ENCODE measurements at regions not wholly inside any gene's neighbourhood (a gene's known extent, or its start where the extent isn't known, plus 50 kb on each side); places are given as distances from the start of the nearest gene placed in this dataset.
"Not testable (repeated sequence)": the region's sequence is repeated elsewhere in the genome, so short reads cannot be mapped to it uniquely, and the experiment has no call there.

GRCh38 chr7:63065684-63066083 lies 933.0 kb upstream of the ZNF722 start:
- Histone ChIP-seq H3K9ac (ENCODE audit: low read length) (no peak overlapping the region), H3K27me3 (ENCODE audit: insufficient read depth, low read length) (no peaks in the 10 kb centered on the region), H3K14ac (ENCODE audit: low read length) (no peak overlapping the region), H3K27ac (ENCODE audit: low read depth, low read length) (no peak overlapping the region), H3K4me2 (ENCODE audit: low read length) (no peak overlapping the region), H2AFZ (ENCODE audit: insufficient read depth, low read length, poor library complexity) (no peak overlapping the region), H2BK12ac (ENCODE audit: low read length) (no peak overlapping the region), H3K36me3 (ENCODE audit: control insufficient read depth in 1 of 2, insufficient read depth in 2 of 2, low read length in 2 of 2) (no peaks in the 10 kb centered on the region), H3K23ac (ENCODE audit: low read length) (no peak overlapping the region), H3K9me3 (ENCODE audit: insufficient read depth, low read depth, low read length) (peaks cover 18% of the 10 kb centered on the region), H3K79me1 (ENCODE audit: low read length) (no peaks in the 10 kb centered on the region), H2BK120ac (ENCODE audit: insufficient read depth, low read length, poor library complexity) (no peak overlapping the region), H4K12ac (ENCODE audit: low read depth, low read length) (no peak overlapping the region), H2BK5ac (ENCODE audit: low read depth, low read length, poor library complexity) (no peak overlapping the region), H3K79me2 (ENCODE audit: control insufficient read depth, insufficient read depth, low read length, poor library complexity) (no peaks in the 10 kb centered on the region), H3K4ac (ENCODE audit: low read depth, low read length) (no peak overlapping the region), H4K8ac (ENCODE audit: low read depth, low read length) (no peak overlapping the region), H3K4me3 (ENCODE audit: low read depth, low read length) (no peak overlapping the region), H3K18ac (ENCODE audit: low read length) (no peak overlapping the region), H2AK5ac (ENCODE audit: low read length) (no peak overlapping the region), H3K4me1 (ENCODE audit: control insufficient read depth in 1 of 2, insufficient read depth in 2 of 2, low read length in 2 of 2) (no peaks in the 10 kb centered on the region), H4K91ac (ENCODE audit: low read depth, low read length) (no peak overlapping the region)
- no peak for DNase-seq
- no CpG with 5 or more reads among the region's 2 CpGs for WGBS (ENCODE audit: extremely low coverage, insufficient coverage, insufficient read length)

DNA sequence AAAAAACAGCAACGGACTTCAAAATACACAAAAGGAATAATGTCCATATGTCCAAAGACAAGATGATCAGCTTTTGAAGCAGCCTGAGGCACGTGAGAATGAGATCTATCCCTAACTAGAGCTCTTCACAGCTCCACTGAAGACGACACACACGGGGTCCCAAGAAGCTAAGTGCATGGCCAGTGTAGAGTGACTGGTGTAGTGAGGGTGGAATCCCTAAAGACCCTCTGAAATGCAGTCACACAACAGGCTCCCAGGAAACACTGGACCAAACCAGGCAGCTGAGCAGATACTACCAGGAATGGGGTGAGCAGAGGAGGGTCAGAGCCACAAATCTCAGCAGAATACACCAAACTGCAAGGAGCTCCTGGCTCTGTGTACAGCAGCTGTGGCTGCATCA lies 932.4 kb upstream of the ZNF722 start:
- H3K4me1 ChIP-seq (ENCODE audit: control insufficient read depth in 1 of 2, insufficient read depth in 2 of 2, low read length in 2 of 2); H3K4ac ChIP-seq (ENCODE audit: low read depth, low read length); H3K27ac ChIP-seq (ENCODE audit: low read depth, low read length); H3K23ac ChIP-seq (ENCODE audit: low read length); H2BK120ac ChIP-seq (ENCODE audit: insufficient read depth, low read length, poor library complexity); H3K9ac ChIP-seq (ENCODE audit: low read length); H3K79me2 ChIP-seq (ENCODE audit: control insufficient read depth, insufficient read depth, low read length, poor library complexity); H4K12ac ChIP-seq (ENCODE audit: low read depth, low read length); H2AK5ac ChIP-seq (ENCODE audit: low read length); H2AFZ ChIP-seq (ENCODE audit: insufficient read depth, low read length, poor library complexity); H3K4me2 ChIP-seq (ENCODE audit: low read length); H4K8ac ChIP-seq (ENCODE audit: low read depth, low read length); H2BK12ac ChIP-seq (ENCODE audit: low read length); H3K36me3 ChIP-seq (ENCODE audit: control insufficient read depth in 1 of 2, insufficient read depth in 2 of 2, low read length in 2 of 2); H3K79me1 ChIP-seq (ENCODE audit: low read length); H3K18ac ChIP-seq (ENCODE audit: low read length); DNase-seq; H3K4me3 ChIP-seq (ENCODE audit: low read depth, low read length); H2BK5ac ChIP-seq (ENCODE audit: low read depth, low read length, poor library complexity); H4K91ac ChIP-seq (ENCODE audit: low read depth, low read length); H3K27me3 ChIP-seq (ENCODE audit: insufficient read depth, low read length); H3K14ac ChIP-seq (ENCODE audit: low read length): not testable (repeated sequence)
- WGBS (ENCODE audit: extremely low coverage, insufficient coverage, insufficient read length): no CpG with 5 or more reads among the region's 4 CpGs
- peaks cover 21% of the 10 kb centered on the region for H3K9me3 ChIP-seq (ENCODE audit: insufficient read depth, low read depth, low read length)

- no peak overlapping the region for H2BK12ac ChIP-seq (ENCODE audit: low read length)
- no peak overlapping the region for H4K8ac ChIP-seq (ENCODE audit: low read depth, low read length)
- no peak overlapping the region for H2BK5ac ChIP-seq (ENCODE audit: low read depth, low read length, poor library complexity)
- H3K18ac ChIP-seq (ENCODE audit: low read length): no peak overlapping the region
- DNase-seq: peak in 1 of 2 donors; percentile 10
- no peak overlapping the region for H3K4ac ChIP-seq (ENCODE audit: low read depth, low read length)
- H3K14ac ChIP-seq (ENCODE audit: low read length): no peak overlapping the region
- peaks cover 4% of the 10 kb centered on the region for H3K27me3 ChIP-seq (ENCODE audit: insufficient read depth, low read length)
- H3K4me1 ChIP-seq (ENCODE audit: control insufficient read depth in 1 of 2, insufficient read depth in 2 of 2, low read length in 2 of 2): no peaks in the 10 kb centered on the region
- peaks cover 39% of the 10 kb centered on the region for H3K9me3 ChIP-seq (ENCODE audit: insufficient read depth, low read depth, low read length)
- no peaks in the 10 kb centered on the region for H3K36me3 ChIP-seq (ENCODE audit: control insufficient read depth in 1 of 2, insufficient read depth in 2 of 2, low read length in 2 of 2)
- no peak overlapping the region for H3K9ac ChIP-seq (ENCODE audit: low read length)
- H4K91ac ChIP-seq (ENCODE audit: low read depth, low read length): no peak overlapping the region
- no peak overlapping the region for H3K27ac ChIP-seq (ENCODE audit: low read depth, low read length)
- H2AFZ ChIP-seq (ENCODE audit: insufficient read depth, low read length, poor library complexity): no peak overlapping the region
- H3K4me2 ChIP-seq (ENCODE audit: low read length): no peak overlapping the region
- H2AK5ac ChIP-seq (ENCODE audit: low read length): no peak overlapping the region
- no peak overlapping the region for H2BK120ac ChIP-seq (ENCODE audit: insufficient read depth, low read length, poor library complexity)
- no peak overlapping the region for H3K4me3 ChIP-seq (ENCODE audit: low read depth, low read length)
- H3K79me1 ChIP-seq (ENCODE audit: low read length): no peaks in the 10 kb centered on the region
- H3K23ac ChIP-seq (ENCODE audit: low read length): no peak overlapping the region
- WGBS (ENCODE audit: extremely low coverage, insufficient coverage, insufficient read length): no CpG with 5 or more reads among the region's 42 CpGs
- no peak overlapping the region for H4K12ac ChIP-seq (ENCODE audit: low read depth, low read length)
- H3K79me2 ChIP-seq (ENCODE audit: control insufficient read depth, insufficient read depth, low read length, poor library complexity): no peaks in the 10 kb centered on the region
These were observed 930.6 kb upstream of the ZNF722 start for GRCh38 chr7:63067897-63068585.

GRCh38 chr7:63070696-63071095 lies 928.0 kb upstream of the ZNF722 start:
- H3K27me3 ChIP-seq (ENCODE audit: insufficient read depth, low read length): peaks cover 4% of the 10 kb centered on the region
- no peak overlapping the region for H2AFZ ChIP-seq (ENCODE audit: insufficient read depth, low read length, poor library complexity)
- no peak overlapping the region for H4K8ac ChIP-seq (ENCODE audit: low read depth, low read length)
- no peak overlapping the region for H3K4me3 ChIP-seq (ENCODE audit: low read depth, low read length)
- no peak for DNase-seq
- H2BK12ac ChIP-seq (ENCODE audit: low read length): no peak overlapping the region
- H3K4me1 ChIP-seq (ENCODE audit: control insufficient read depth in 1 of 2, insufficient read depth in 2 of 2, low read length in 2 of 2): no peaks in the 10 kb centered on the region
- no peak overlapping the region for H3K27ac ChIP-seq (ENCODE audit: low read depth, low read length)
- H3K4me2 ChIP-seq (ENCODE audit: low read length): no peak overlapping the region
- WGBS (ENCODE audit: extremely low coverage, insufficient coverage, insufficient read length): no CpG with 5 or more reads among the region's 6 CpGs
- H3K18ac ChIP-seq (ENCODE audit: low read length): no peak overlapping the region
- H3K14ac ChIP-seq (ENCODE audit: low read length): no peak overlapping the region
- H3K4ac ChIP-seq (ENCODE audit: low read depth, low read length): no peak overlapping the region
- H4K91ac ChIP-seq (ENCODE audit: low read depth, low read length): no peak overlapping the region
- H3K79me2 ChIP-seq (ENCODE audit: control insufficient read depth, insufficient read depth, low read length, poor library complexity): no peaks in the 10 kb centered on the region
- H3K79me1 ChIP-seq (ENCODE audit: low read length): no peaks in the 10 kb centered on the region
- peaks cover 53% of the 10 kb centered on the region for H3K9me3 ChIP-seq (ENCODE audit: insufficient read depth, low read depth, low read length)
- no peak overlapping the region for H3K9ac ChIP-seq (ENCODE audit: low read length)
- H2BK120ac ChIP-seq (ENCODE audit: insufficient read depth, low read length, poor library complexity): no peak overlapping the region
- H2BK5ac ChIP-seq (ENCODE audit: low read depth, low read length, poor library complexity): no peak overlapping the region
- H3K23ac ChIP-seq (ENCODE audit: low read length): no peak overlapping the region
- H3K36me3 ChIP-seq (ENCODE audit: control insufficient read depth in 1 of 2, insufficient read depth in 2 of 2, low read length in 2 of 2): no peaks in the 10 kb centered on the region
- H2AK5ac ChIP-seq (ENCODE audit: low read length): no peak overlapping the region
- no peak overlapping the region for H4K12ac ChIP-seq (ENCODE audit: low read depth, low read length)
